ENCODE measurements at regions not wholly inside any gene's neighbourhood (a gene's known extent, or its start where the extent isn't known, plus 50 kb on each side); places are given as distances from the start of the nearest gene placed in this dataset.
"Not testable (repeated sequence)": the region's sequence is repeated elsewhere in the genome, so short reads cannot be mapped to it uniquely, and the experiment has no call there.

GRCh38 chr6:117783279-117783678 is 108.0 kb downstream of the NUS1 start:
- Mint-ChIP-seq H3K4me1 (ENCODE audit: low read depth, unreplicated experiment) (no peaks in the 10 kb centered on the region), H3K9me3 (ENCODE audit: low read depth, unreplicated experiment) (no peaks in the 10 kb centered on the region), H3K4me3 (ENCODE audit: low read depth, unreplicated experiment) (no peak overlapping the region), H3K27ac (ENCODE audit: unreplicated experiment) (no peak overlapping the region), H3K36me3 (ENCODE audit: insufficient read depth, unreplicated experiment) (no peaks in the 10 kb centered on the region), H3K27me3 (ENCODE audit: unreplicated experiment) (no peaks in the 10 kb centered on the region)
- no peak for DNase-seq
- CTCF ChIA-PET, result no interaction called here
- BruUV-seq (replicated peaks), result no TSS peak
- intact Hi-C loops (cut with micrococcal nuclease; ENCODE audit: unreplicated experiment), result no loop called here
- TF ChIP-seq CTCF (IDR thresholded peaks at IDR 0.05; ENCODE audit: unreplicated experiment), result no peak

GRCh38 chr6:117791012-117791411 is 115.7 kb downstream of the NUS1 start:
- no peaks in the 10 kb centered on the region for H3K27me3 Mint-ChIP-seq (ENCODE audit: unreplicated experiment)
- no peaks in the 10 kb centered on the region for H3K36me3 Mint-ChIP-seq (ENCODE audit: insufficient read depth, unreplicated experiment)
- intact Hi-C loops (cut with micrococcal nuclease; ENCODE audit: unreplicated experiment), result no loop called here
- TF ChIP-seq CTCF (IDR thresholded peaks at IDR 0.05; ENCODE audit: unreplicated experiment), result no peak
- no peaks in the 10 kb centered on the region for H3K4me1 Mint-ChIP-seq (ENCODE audit: low read depth, unreplicated experiment)
- CTCF ChIA-PET, result no interaction called here
- no peak overlapping the region for H3K4me3 Mint-ChIP-seq (ENCODE audit: low read depth, unreplicated experiment)
- BruUV-seq (replicated peaks), result no TSS peak
- H3K27ac Mint-ChIP-seq (ENCODE audit: unreplicated experiment), result no peak overlapping the region
- DNase-seq, result no peak
- H3K9me3 Mint-ChIP-seq (ENCODE audit: low read depth, unreplicated experiment), result no peaks in the 10 kb centered on the region

DNA sequence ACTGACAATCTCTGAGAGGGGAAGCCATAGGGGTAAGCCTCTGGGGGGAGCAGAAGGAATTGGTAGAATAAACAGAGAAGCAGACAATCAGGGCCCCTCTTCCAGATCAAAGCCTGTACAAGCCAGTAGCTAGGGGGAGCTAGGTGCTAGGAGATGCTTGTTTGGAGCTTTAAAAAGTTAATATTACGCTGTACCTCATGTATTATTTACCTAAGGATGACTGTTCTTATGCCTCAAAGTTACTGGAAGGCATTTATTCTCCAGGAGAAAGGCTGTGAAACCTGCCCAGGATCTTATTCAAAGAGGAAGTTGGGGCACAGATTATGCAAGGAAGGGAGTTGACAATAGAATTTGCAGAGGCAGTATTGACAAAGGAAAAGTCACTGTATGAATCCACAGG is 111.8 kb upstream of the SLC35F1 start:
- no peaks in the 10 kb centered on the region for H3K4me1 Mint-ChIP-seq (ENCODE audit: low read depth, unreplicated experiment)
- BruUV-seq (replicated peaks), result no TSS peak
- TF ChIP-seq CTCF (IDR thresholded peaks at IDR 0.05; ENCODE audit: unreplicated experiment), result no peak
- intact Hi-C loops (cut with micrococcal nuclease; ENCODE audit: unreplicated experiment), result loop anchor here (1.0 kb wide), 1 partner anchor 34 kb away; no protein-coding TSS in a partner anchor
- H3K27ac Mint-ChIP-seq (ENCODE audit: unreplicated experiment), result no peak overlapping the region
- H3K9me3 Mint-ChIP-seq (ENCODE audit: low read depth, unreplicated experiment), result no peaks in the 10 kb centered on the region
- CTCF ChIA-PET, result interaction anchor here (0.8 to 1.0 kb wide), 4 partner anchors 28 to 193 kb away, joined by 3 read pairs; partner anchors contain the start of gene GOPC
- no peaks in the 10 kb centered on the region for H3K27me3 Mint-ChIP-seq (ENCODE audit: unreplicated experiment)
- H3K4me3 Mint-ChIP-seq (ENCODE audit: low read depth, unreplicated experiment), result no peak overlapping the region
- H3K36me3 Mint-ChIP-seq (ENCODE audit: insufficient read depth, unreplicated experiment), result no peaks in the 10 kb centered on the region
- peak; percentile 27 for DNase-seq

- BruUV-seq (replicated peaks); H3K4me3 Mint-ChIP-seq (ENCODE audit: low read depth, unreplicated experiment); H3K27me3 Mint-ChIP-seq (ENCODE audit: unreplicated experiment): not testable (repeated sequence)
These were observed 108.2 kb upstream of the SLC35F1 start for GRCh38 chr6:117798819-117799218.

GRCh38 chr6:117810269-117810668 is 96.8 kb upstream of the SLC35F1 start:
- DNase-seq, result no peak
- Mint-ChIP-seq H3K9me3 (ENCODE audit: low read depth, unreplicated experiment) (no peaks in the 10 kb centered on the region), H3K27ac (ENCODE audit: unreplicated experiment) (no peak overlapping the region), H3K4me3 (ENCODE audit: low read depth, unreplicated experiment) (no peak overlapping the region), H3K36me3 (ENCODE audit: insufficient read depth, unreplicated experiment) (no peaks in the 10 kb centered on the region), H3K27me3 (ENCODE audit: unreplicated experiment) (no peaks in the 10 kb centered on the region), H3K4me1 (ENCODE audit: low read depth, unreplicated experiment) (no peaks in the 10 kb centered on the region)
- no TSS peak for BruUV-seq (replicated peaks)
- intact Hi-C loops (cut with micrococcal nuclease; ENCODE audit: unreplicated experiment), result no loop called here
- CTCF ChIA-PET, result interaction anchor here (0.6 kb wide), 1 partner anchor 192 kb away, joined by 4 read pairs; no protein-coding TSS in a partner anchor
- no peak for TF ChIP-seq CTCF (IDR thresholded peaks at IDR 0.05; ENCODE audit: unreplicated experiment)

More at GRCh38 chr6:117798819-117799218, 108.2 kb upstream of the SLC35F1 start:
- H3K9me3 Mint-ChIP-seq (ENCODE audit: low read depth, unreplicated experiment); intact Hi-C loops (cut with micrococcal nuclease; ENCODE audit: unreplicated experiment); H3K4me1 Mint-ChIP-seq (ENCODE audit: low read depth, unreplicated experiment); H3K36me3 Mint-ChIP-seq (ENCODE audit: insufficient read depth, unreplicated experiment); CTCF ChIA-PET; H3K27ac Mint-ChIP-seq (ENCODE audit: unreplicated experiment); DNase-seq: not testable (repeated sequence)
